RWPE2 (cell line): ENCODE measurements at regions not wholly inside any gene's neighbourhood (a gene's known extent, or its start where the extent isn't known, plus 50 kb on each side); places are given as distances from the start of the nearest gene placed in this dataset.

ENCODE experiments used
- ATAC-seq: fragments of 200-7000 bp; cut with Tn5 transposase; 3 replicates; pipeline ENCODE4 v1.9.1; 2021; ENCODE audit warnings: low read depth
- DNase-seq: peaks from one replicate; pipeline ENCODE4 v3.0.0-alpha.2; 2020; ENCODE audit warnings: low spot score
- H3K27ac ChIP-seq: fragments of 450-650 bp; 2 replicates; pipeline ENCODE4 v1.5.1; 2017; ENCODE audit warnings: mild to moderate bottlenecking; ENCODE audit not compliant: poor library complexity, severe bottlenecking
- H3K27me3 ChIP-seq: fragments of 250-450 bp; sonication (Bioruptor Pico); 2 replicates; pipeline ENCODE4 v1.5.1; 2021; ENCODE audit warnings: mild to moderate bottlenecking, moderate library complexity; ENCODE audit not compliant: insufficient read depth, poor library complexity, severe bottlenecking
- H3K36me3 ChIP-seq: fragments of 250-450 bp; sonication (Bioruptor Pico); 2 replicates; pipeline ENCODE4 v1.5.1; 2020; ENCODE audit warnings: low read depth, mild to moderate bottlenecking, moderate library complexity
- H3K4me1 ChIP-seq: fragments of 250-450 bp; sonication (Bioruptor Pico); 2 replicates; pipeline ENCODE4 v1.5.1; 2021; ENCODE audit warnings: mild to moderate bottlenecking, moderate library complexity; ENCODE audit not compliant: insufficient read depth, poor library complexity, severe bottlenecking
- H3K4me3 ChIP-seq: fragments of 250-450 bp; sonication (Bioruptor Pico); 2 replicates; pipeline ENCODE4 v1.5.1; 2021; ENCODE audit warnings: mild to moderate bottlenecking, moderate library complexity; ENCODE audit not compliant: severe bottlenecking
- H3K9me3 ChIP-seq: fragments of 250-450 bp; sonication (Bioruptor Pico); 2 replicates; pipeline ENCODE4 v1.5.1; 2021; ENCODE audit warnings: mild to moderate bottlenecking, moderate library complexity; ENCODE audit not compliant: severe bottlenecking
- TF ChIP-seq, protein P1 (sequence below): fragments of 450-650 bp; IDR thresholded peaks from one replicate; pipeline ENCODE4 v1.5.1; 2017; ENCODE audit warnings: mild to moderate bottlenecking, moderate library complexity; ENCODE audit not compliant: poor library complexity, severe bottlenecking

DNA sequence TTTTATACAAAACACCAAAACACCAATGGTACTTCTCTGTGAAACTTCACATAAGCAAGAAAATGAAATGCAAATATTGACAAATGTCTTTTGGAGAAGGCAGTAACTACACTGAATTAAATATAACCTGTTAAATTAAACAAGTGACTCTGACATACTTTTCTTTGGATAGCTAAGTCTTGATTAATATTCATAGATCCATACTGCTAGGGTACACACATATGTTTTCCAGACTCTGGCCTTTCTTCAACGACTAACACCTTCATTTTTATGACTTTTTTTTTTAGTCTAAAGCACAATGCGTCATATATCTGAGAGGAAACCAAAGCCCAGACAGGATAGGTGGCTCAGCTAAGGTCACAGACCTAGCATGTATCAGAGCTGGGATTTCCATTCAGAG, 263.7 kb downstream of the TENT4A start:
- H3K27ac ChIP-seq, result no peak overlapping the region
- DNase-seq (no peak), ATAC-seq (no peak)
- TF ChIP-seq, protein P1, sequence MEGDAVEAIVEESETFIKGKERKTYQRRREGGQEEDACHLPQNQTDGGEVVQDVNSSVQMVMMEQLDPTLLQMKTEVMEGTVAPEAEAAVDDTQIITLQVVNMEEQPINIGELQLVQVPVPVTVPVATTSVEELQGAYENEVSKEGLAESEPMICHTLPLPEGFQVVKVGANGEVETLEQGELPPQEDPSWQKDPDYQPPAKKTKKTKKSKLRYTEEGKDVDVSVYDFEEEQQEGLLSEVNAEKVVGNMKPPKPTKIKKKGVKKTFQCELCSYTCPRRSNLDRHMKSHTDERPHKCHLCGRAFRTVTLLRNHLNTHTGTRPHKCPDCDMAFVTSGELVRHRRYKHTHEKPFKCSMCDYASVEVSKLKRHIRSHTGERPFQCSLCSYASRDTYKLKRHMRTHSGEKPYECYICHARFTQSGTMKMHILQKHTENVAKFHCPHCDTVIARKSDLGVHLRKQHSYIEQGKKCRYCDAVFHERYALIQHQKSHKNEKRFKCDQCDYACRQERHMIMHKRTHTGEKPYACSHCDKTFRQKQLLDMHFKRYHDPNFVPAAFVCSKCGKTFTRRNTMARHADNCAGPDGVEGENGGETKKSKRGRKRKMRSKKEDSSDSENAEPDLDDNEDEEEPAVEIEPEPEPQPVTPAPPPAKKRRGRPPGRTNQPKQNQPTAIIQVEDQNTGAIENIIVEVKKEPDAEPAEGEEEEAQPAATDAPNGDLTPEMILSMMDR, result no peak
- no peaks in the 10 kb centered on the region for H3K4me1 ChIP-seq
- H3K27me3 ChIP-seq, result peaks cover 3% of the 10 kb centered on the region
- H3K4me3 ChIP-seq, result no peak overlapping the region
- peaks cover 2% of the 10 kb centered on the region for H3K9me3 ChIP-seq
- H3K36me3 ChIP-seq, result no peaks in the 10 kb centered on the region

DNA sequence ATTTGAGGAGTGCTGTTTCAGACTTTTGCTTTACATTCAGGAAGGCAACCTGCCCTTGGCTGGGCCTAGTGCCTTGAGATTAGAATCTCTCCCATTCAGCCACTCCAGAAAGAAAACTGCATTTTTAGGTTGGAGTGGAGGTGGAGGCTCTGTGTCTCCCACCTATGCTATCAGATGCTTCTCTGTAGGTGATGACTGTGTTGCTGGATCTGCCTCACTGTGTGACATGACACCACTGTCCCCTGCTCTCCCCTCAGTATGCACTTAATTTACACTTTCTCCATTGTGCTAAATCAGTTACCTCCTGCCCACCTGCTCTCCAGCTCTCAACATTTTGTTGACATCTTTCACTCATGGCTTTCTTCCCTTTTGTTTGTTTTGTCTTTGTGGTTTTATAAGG, 265.8 kb downstream of the TENT4A start:
- Histone ChIP-seq H3K27ac (no peak overlapping the region), H3K4me1 (no peaks in the 10 kb centered on the region), H3K9me3 (no peaks in the 10 kb centered on the region), H3K4me3 (no peak overlapping the region), H3K36me3 (no peaks in the 10 kb centered on the region), H3K27me3 (peaks cover 3% of the 10 kb centered on the region)
- no peak for DNase-seq
- ATAC-seq, result no peak
- TF ChIP-seq, protein P1, result no peak

DNA sequence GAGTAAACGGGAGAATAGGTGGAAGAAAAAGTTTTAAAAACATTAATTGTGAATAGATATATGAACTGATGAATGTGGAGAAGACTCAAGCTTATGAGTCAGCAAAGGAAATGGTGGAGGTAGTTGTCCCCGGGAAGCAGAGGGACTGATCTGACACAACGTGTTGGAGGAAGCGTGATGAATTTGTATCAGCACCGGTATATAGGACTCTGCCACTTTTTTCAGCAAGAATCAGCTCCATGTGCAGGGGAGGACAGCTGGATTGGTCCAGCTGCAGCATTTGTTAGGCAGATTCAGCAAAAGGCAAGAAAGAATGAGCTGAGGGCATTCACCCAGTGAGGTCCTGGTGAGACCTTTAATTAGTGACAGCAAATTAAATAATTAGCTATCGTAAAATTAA, 276.0 kb downstream of the TENT4A start:
- no peaks in the 10 kb centered on the region for H3K9me3 ChIP-seq
- no peak for ATAC-seq
- no peak overlapping the region for H3K4me3 ChIP-seq
- H3K27me3 ChIP-seq, result peaks cover 4% of the 10 kb centered on the region
- H3K27ac ChIP-seq, result no peak overlapping the region
- H3K36me3 ChIP-seq, result no peaks in the 10 kb centered on the region
- no peaks in the 10 kb centered on the region for H3K4me1 ChIP-seq
- TF ChIP-seq, protein P1, result no peak
- no peak for DNase-seq

DNA sequence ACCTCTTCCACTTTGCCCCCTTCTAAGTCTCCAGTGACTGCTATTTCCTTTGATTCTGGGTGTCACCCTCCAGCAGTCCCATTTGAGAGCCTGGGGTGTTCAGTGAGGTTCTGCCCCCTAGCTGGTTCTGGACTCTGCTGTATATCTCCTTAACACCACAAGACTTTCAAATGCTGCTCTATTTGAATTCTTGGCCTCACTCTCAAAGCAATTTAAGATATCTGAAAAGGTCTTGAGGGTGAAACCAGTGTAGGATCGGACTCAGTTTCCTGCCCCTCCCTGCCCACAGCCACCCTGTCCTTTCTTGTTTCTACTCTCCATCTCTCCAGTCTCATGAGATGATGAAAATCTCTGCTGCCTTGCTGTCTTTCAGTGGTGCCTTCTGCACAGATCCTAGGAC, 280.9 kb downstream of the TENT4A start:
- ATAC-seq, result no peak

DNA sequence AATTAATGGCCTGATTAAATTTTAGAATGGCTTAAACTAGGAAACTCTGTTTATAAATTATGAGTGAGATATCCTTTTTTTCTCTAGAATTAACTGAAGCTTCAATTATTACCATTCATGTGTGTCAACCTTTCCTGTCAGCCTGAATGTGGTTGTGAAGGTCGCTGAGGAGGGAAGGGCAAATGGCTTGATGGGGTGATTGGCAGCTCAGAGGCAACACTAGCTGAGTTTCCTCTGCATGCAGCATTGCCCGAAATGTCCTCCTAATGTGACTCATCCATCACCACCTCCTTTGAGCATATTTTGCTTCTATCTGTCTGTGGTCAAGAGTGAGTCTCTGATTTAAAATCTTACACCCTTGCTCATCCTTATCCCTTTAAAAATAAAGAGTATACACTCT, 281.9 kb downstream of the TENT4A start:
- TF ChIP-seq, protein P1, result no peak
- DNase-seq (no peak), ATAC-seq (no peak)
- H3K4me1 ChIP-seq, result no peaks in the 10 kb centered on the region
- H3K27ac ChIP-seq, result no peak overlapping the region
- peaks cover 4% of the 10 kb centered on the region for H3K27me3 ChIP-seq
- no peak overlapping the region for H3K4me3 ChIP-seq
- no peaks in the 10 kb centered on the region for H3K9me3 ChIP-seq
- H3K36me3 ChIP-seq, result no peaks in the 10 kb centered on the region

More for the DNA sequence above, 280.9 kb downstream of the TENT4A start:
- H3K4me3 ChIP-seq, result no peak overlapping the region
- H3K9me3 ChIP-seq, result no peaks in the 10 kb centered on the region
- H3K27ac ChIP-seq, result no peak overlapping the region
- H3K4me1 ChIP-seq, result no peaks in the 10 kb centered on the region
- peaks cover 4% of the 10 kb centered on the region for H3K27me3 ChIP-seq
- no peaks in the 10 kb centered on the region for H3K36me3 ChIP-seq
- TF ChIP-seq, protein P1, result no peak
- no peak for DNase-seq
